ENCODE measurements at regions not wholly inside any gene's neighbourhood (a gene's known extent, or its start where the extent isn't known, plus 50 kb on each side); places are given as distances from the start of the nearest gene placed in this dataset.
"Not testable (repeated sequence)": the region's sequence is repeated elsewhere in the genome, so short reads cannot be mapped to it uniquely, and the experiment has no call there.

GRCh38 chr15:81923561-81924350 is 122.1 kb downstream of the MEX3B start:
- ChIA-PET POLR2A (no interaction called here), CTCF (no interaction called here)
- H3K36me3 ChIP-seq (ENCODE audit: control insufficient read depth, insufficient read depth, low read length): no peaks in the 10 kb centered on the region
- intact Hi-C loops (cut with micrococcal nuclease; ENCODE audit: unreplicated experiment): no loop called here
- Mint-ChIP-seq H3K27me3 (ENCODE audit: insufficient read depth, unreplicated experiment) (peaks cover 6% of the 10 kb centered on the region), H3K27ac (ENCODE audit: unreplicated experiment) (no peak overlapping the region), H3K4me3 (ENCODE audit: unreplicated experiment) (no peak overlapping the region), H3K4me1 (ENCODE audit: low read depth, unreplicated experiment) (no peaks in the 10 kb centered on the region), H3K36me3 (ENCODE audit: insufficient read depth, unreplicated experiment) (no peaks in the 10 kb centered on the region), H3K9me3 (ENCODE audit: unreplicated experiment) (peaks cover 22% of the 10 kb centered on the region)
- no peak overlapping the region for H3K4me3 ChIP-seq (ENCODE audit: low read depth, low read length)
- BruUV-seq (replicated peaks): no TSS peak
- no peak for TF ChIP-seq CTCF (IDR thresholded peaks at IDR 0.05; ENCODE audit: insufficient read depth in 1 of 2, low read depth in 1 of 2, low read length in 1 of 2, severe bottlenecking in 1 of 2, unreplicated experiment in 1 of 2)
- H3K27me3 ChIP-seq (replicated peaks; ENCODE audit: control insufficient read depth, insufficient read depth, low read length): no peaks in the 10 kb centered on the region
- no peaks in the 10 kb centered on the region for H3K4me1 ChIP-seq
- no peaks in the 10 kb centered on the region for H3K9me3 ChIP-seq
- no peak for DNase-seq

GRCh38 chr15:81922143-81922542 is 123.7 kb downstream of the MEX3B start:
- Mint-ChIP-seq H3K36me3 (ENCODE audit: insufficient read depth, unreplicated experiment) (no peaks in the 10 kb centered on the region), H3K4me1 (ENCODE audit: low read depth, unreplicated experiment) (no peaks in the 10 kb centered on the region), H3K4me3 (ENCODE audit: unreplicated experiment) (no peak overlapping the region), H3K27me3 (ENCODE audit: insufficient read depth, unreplicated experiment) (peaks cover 4% of the 10 kb centered on the region), H3K27ac (ENCODE audit: unreplicated experiment) (no peak overlapping the region), H3K9me3 (ENCODE audit: unreplicated experiment) (peaks cover 30% of the 10 kb centered on the region)
- Histone ChIP-seq H3K4me3 (ENCODE audit: low read depth, low read length) (no peak overlapping the region), H3K4me1 (no peaks in the 10 kb centered on the region), H3K9me3 (no peaks in the 10 kb centered on the region), H3K27me3 (replicated peaks; ENCODE audit: control insufficient read depth, insufficient read depth, low read length) (no peaks in the 10 kb centered on the region), H3K36me3 (ENCODE audit: control insufficient read depth, insufficient read depth, low read length) (no peaks in the 10 kb centered on the region)
- intact Hi-C loops (cut with micrococcal nuclease; ENCODE audit: unreplicated experiment): no loop called here
- POLR2A ChIA-PET: no interaction called here
- DNase-seq: no peak
- CTCF ChIA-PET: no interaction called here
- BruUV-seq (replicated peaks): no TSS peak
- no peak for TF ChIP-seq CTCF (IDR thresholded peaks at IDR 0.05; ENCODE audit: insufficient read depth in 1 of 2, low read depth in 1 of 2, low read length in 1 of 2, severe bottlenecking in 1 of 2, unreplicated experiment in 1 of 2)

- ChIA-PET POLR2A (no interaction called here), CTCF (no interaction called here)
- Histone ChIP-seq H3K27me3 (replicated peaks; ENCODE audit: control insufficient read depth, insufficient read depth, low read length) (no peaks in the 10 kb centered on the region), H3K4me3 (ENCODE audit: low read depth, low read length) (no peak overlapping the region), H3K9me3 (no peaks in the 10 kb centered on the region), H3K4me1 (no peaks in the 10 kb centered on the region), H3K36me3 (ENCODE audit: control insufficient read depth, insufficient read depth, low read length) (no peaks in the 10 kb centered on the region)
- TF ChIP-seq CTCF (IDR thresholded peaks at IDR 0.05; ENCODE audit: insufficient read depth in 1 of 2, low read depth in 1 of 2, low read length in 1 of 2, severe bottlenecking in 1 of 2, unreplicated experiment in 1 of 2): no peak
- Mint-ChIP-seq H3K27ac (ENCODE audit: unreplicated experiment) (no peak overlapping the region), H3K27me3 (ENCODE audit: insufficient read depth, unreplicated experiment) (no peaks in the 10 kb centered on the region), H3K36me3 (ENCODE audit: insufficient read depth, unreplicated experiment) (no peaks in the 10 kb centered on the region), H3K9me3 (ENCODE audit: unreplicated experiment) (peaks cover 31% of the 10 kb centered on the region), H3K4me3 (ENCODE audit: unreplicated experiment) (no peak overlapping the region), H3K4me1 (ENCODE audit: low read depth, unreplicated experiment) (no peaks in the 10 kb centered on the region)
- BruUV-seq (replicated peaks): no TSS peak
- no peak for DNase-seq
- intact Hi-C loops (cut with micrococcal nuclease; ENCODE audit: unreplicated experiment): no loop called here
Measured at GRCh38 chr15:81921163-81921562, 124.7 kb downstream of the MEX3B start.

GRCh38 chr15:81918767-81919166 is 127.1 kb downstream of the MEX3B start:
- H3K9me3 Mint-ChIP-seq (ENCODE audit: unreplicated experiment): peaks cover 31% of the 10 kb centered on the region
- H3K4me1 ChIP-seq; H3K27ac Mint-ChIP-seq (ENCODE audit: unreplicated experiment); H3K4me3 Mint-ChIP-seq (ENCODE audit: unreplicated experiment); H3K9me3 ChIP-seq; H3K4me1 Mint-ChIP-seq (ENCODE audit: low read depth, unreplicated experiment); intact Hi-C loops (cut with micrococcal nuclease; ENCODE audit: unreplicated experiment); H3K27me3 ChIP-seq (replicated peaks; ENCODE audit: control insufficient read depth, insufficient read depth, low read length); CTCF ChIA-PET; DNase-seq; H3K4me3 ChIP-seq (ENCODE audit: low read depth, low read length); H3K36me3 Mint-ChIP-seq (ENCODE audit: insufficient read depth, unreplicated experiment); H3K36me3 ChIP-seq (ENCODE audit: control insufficient read depth, insufficient read depth, low read length); BruUV-seq (replicated peaks); POLR2A ChIA-PET; H3K27me3 Mint-ChIP-seq (ENCODE audit: insufficient read depth, unreplicated experiment): not testable (repeated sequence)
